ENCODE measurements at regions not wholly inside any gene's neighbourhood (a gene's known extent, or its start where the extent isn't known, plus 50 kb on each side); places are given as distances from the start of the nearest gene placed in this dataset.

GRCh38 chr4:20440170-20440569 lies 188.5 kb downstream of the SLIT2 start:
- H3K4me3 ChIP-seq, result no peak overlapping the region
- no peak overlapping the region for H3K27ac ChIP-seq
- intact Hi-C loops (cut with DNase I), result no loop called here
- no peaks in the 10 kb centered on the region for H3K9me3 ChIP-seq
- H3K4me1 ChIP-seq, result no peaks in the 10 kb centered on the region
- no peaks in the 10 kb centered on the region for H3K36me3 ChIP-seq
- TF ChIP-seq CTCF (IDR thresholded peaks at IDR 0.05), result no peak
- WGBS, 2 donors, result 83 to 85% methylated on average over 3 of the region's 3 CpGs
- no peaks in the 10 kb centered on the region for H3K27me3 ChIP-seq
- ATAC-seq (no peak), DNase-seq (no peak)

GRCh38 chr4:20443015-20443805 lies 191.5 kb downstream of the SLIT2 start:
- no peak for DNase-seq
- intact Hi-C loops (cut with DNase I), result no loop called here
- WGBS, 2 donors, result 87 to 96% methylated on average over 1 of the region's 1 CpG
- TF ChIP-seq CTCF (IDR thresholded peaks at IDR 0.05), result no peak
- Histone ChIP-seq H3K4me3 (no peak overlapping the region), H3K4me1 (no peaks in the 10 kb centered on the region), H3K27me3 (no peaks in the 10 kb centered on the region), H3K9me3 (no peaks in the 10 kb centered on the region), H3K27ac (no peak overlapping the region), H3K36me3 (no peaks in the 10 kb centered on the region)
- no peak for ATAC-seq

GRCh38 chr4:20444599-20445337 lies 193.1 kb downstream of the SLIT2 start:
- 93 to 98% methylated on average over 3 of the region's 3 CpGs for WGBS, 2 donors
- no peak for TF ChIP-seq CTCF (IDR thresholded peaks at IDR 0.05)
- ATAC-seq (no peak), DNase-seq (no peak)
- Histone ChIP-seq H3K36me3 (no peaks in the 10 kb centered on the region), H3K4me1 (no peaks in the 10 kb centered on the region), H3K4me3 (no peak overlapping the region), H3K27ac (no peak overlapping the region), H3K27me3 (no peaks in the 10 kb centered on the region), H3K9me3 (no peaks in the 10 kb centered on the region)
- intact Hi-C loops (cut with DNase I), result no loop called here

GRCh38 chr4:20445933-20446723 lies 194.4 kb downstream of the SLIT2 start:
- ATAC-seq (peak in 6 of 8 donors; percentile 43 to 74 (median 58)), DNase-seq (no peak)
- 38 to 42% methylated on average over 5 of the region's 5 CpGs for WGBS, 2 donors
- Histone ChIP-seq H3K27me3 (no peaks in the 10 kb centered on the region), H3K4me1 (no peaks in the 10 kb centered on the region), H3K9me3 (no peaks in the 10 kb centered on the region), H3K36me3 (no peaks in the 10 kb centered on the region), H3K4me3 (no peak overlapping the region), H3K27ac (peak overlapping the region in 2 of 10 donors; percentile 10 to 34)
- no peak for TF ChIP-seq CTCF (IDR thresholded peaks at IDR 0.05)
- intact Hi-C loops (cut with DNase I), result no loop called here

All from heart right ventricle (tissue), 16 donors.